ENCODE measurements at regions not wholly inside any gene's neighbourhood (a gene's known extent, or its start where the extent isn't known, plus 50 kb on each side); places are given as distances from the start of the nearest gene placed in this dataset.

DNA sequence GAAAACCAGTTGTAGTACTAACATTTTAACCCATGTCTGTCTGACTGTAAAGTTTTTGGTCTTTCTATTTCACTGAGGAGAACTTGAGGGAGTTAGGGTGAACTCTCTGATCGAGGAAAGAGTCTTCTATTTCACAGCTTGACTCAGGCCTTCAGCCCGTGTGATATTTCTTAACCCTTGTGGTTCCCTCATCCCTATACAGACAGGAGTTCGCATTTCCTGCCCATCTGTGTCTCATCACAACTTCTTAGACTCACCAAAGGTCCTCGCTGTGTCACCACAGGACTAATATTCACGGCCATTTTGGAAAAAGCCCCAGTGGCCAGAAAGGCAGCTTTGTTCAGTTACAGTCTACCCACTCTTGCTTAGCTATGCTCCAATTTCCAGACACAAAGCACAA is 172.8 kb downstream of the FAM181B start:
- ATAC-seq, result no peak

DNA sequence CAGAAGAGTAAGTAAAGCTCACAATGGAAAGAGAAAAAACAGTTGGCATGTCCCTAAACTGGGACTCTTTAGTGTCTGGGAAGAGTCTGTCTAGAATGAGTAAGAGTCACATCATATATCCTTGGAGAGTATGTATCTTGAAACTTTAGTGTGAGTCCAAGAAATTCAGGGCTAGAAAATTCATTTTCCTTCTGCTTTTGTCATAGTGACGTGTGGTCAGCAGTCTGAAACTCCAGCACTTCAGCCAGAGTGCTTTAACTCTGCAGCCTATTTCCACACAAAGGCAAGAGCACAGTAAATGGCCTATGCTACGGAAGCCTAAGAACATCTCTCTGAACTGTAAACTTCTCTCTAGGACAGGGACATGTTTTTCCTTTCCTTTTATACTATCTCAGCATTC is 174.1 kb downstream of the FAM181B start:
- ATAC-seq, result no peak
- no peak for TF ChIP-seq ZNF8 (CRISPR knock-in tag; IDR thresholded peaks at IDR 0.05)
- no peak for TF ChIP-seq ARNTL (CRISPR knock-in tag; IDR thresholded peaks at IDR 0.05; ENCODE audit: borderline replicate concordance, low read depth)
- no peak for TF ChIP-seq ZC3H10 (CRISPR knock-in tag; IDR thresholded peaks at IDR 0.05)
- no peak for TF ChIP-seq ZFP3 (CRISPR knock-in tag; IDR thresholded peaks at IDR 0.05)
- TF ChIP-seq, protein P1, sequence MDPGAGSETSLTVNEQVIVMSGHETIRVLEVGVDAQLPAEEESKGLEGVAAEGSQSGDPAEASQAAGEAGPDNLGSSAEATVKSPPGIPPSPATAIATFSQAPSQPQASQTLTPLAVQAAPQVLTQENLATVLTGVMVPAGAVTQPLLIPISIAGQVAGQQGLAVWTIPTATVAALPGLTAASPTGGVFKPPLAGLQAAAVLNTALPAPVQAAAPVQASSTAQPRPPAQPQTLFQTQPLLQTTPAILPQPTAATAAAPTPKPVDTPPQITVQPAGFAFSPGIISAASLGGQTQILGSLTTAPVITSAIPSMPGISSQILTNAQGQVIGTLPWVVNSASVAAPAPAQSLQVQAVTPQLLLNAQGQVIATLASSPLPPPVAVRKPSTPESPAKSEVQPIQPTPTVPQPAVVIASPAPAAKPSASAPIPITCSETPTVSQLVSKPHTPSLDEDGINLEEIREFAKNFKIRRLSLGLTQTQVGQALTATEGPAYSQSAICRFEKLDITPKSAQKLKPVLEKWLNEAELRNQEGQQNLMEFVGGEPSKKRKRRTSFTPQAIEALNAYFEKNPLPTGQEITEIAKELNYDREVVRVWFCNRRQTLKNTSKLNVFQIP (CRISPR knock-in tag; IDR thresholded peaks at IDR 0.05; ENCODE audit: borderline replicate concordance, low read depth), result no peak
- no peak for TF ChIP-seq TCF4 (CRISPR knock-in tag; IDR thresholded peaks at IDR 0.05; ENCODE audit: borderline replicate concordance)
- TF ChIP-seq OSR1 (CRISPR knock-in tag; IDR thresholded peaks at IDR 0.05), result no peak
- TF ChIP-seq TOX (CRISPR knock-in tag; IDR thresholded peaks at IDR 0.05; ENCODE audit: borderline replicate concordance), result no peak
- TF ChIP-seq CSDC2 (CRISPR knock-in tag; IDR thresholded peaks at IDR 0.05), result no peak
- no peak for TF ChIP-seq ZFP30 (CRISPR knock-in tag; IDR thresholded peaks at IDR 0.05)

More for the DNA sequence above, 172.8 kb downstream of the FAM181B start:
- TF ChIP-seq SNAI2 (CRISPR knock-in tag; IDR thresholded peaks at IDR 0.05), result no peak
- TF ChIP-seq ESRRG (CRISPR knock-in tag; IDR thresholded peaks at IDR 0.05), result no peak
- no peak for TF ChIP-seq OSR1 (CRISPR knock-in tag; IDR thresholded peaks at IDR 0.05)
- no peak for TF ChIP-seq TCF4 (CRISPR knock-in tag; IDR thresholded peaks at IDR 0.05; ENCODE audit: borderline replicate concordance)
- no peak for TF ChIP-seq CSRNP3 (CRISPR knock-in tag; IDR thresholded peaks at IDR 0.05)
- TF ChIP-seq TOX (CRISPR knock-in tag; IDR thresholded peaks at IDR 0.05; ENCODE audit: borderline replicate concordance), result no peak
- TF ChIP-seq, protein P1 (CRISPR knock-in tag; IDR thresholded peaks at IDR 0.05; ENCODE audit: borderline replicate concordance, low read depth), result no peak
- no peak for TF ChIP-seq ISL1 (CRISPR knock-in tag; IDR thresholded peaks at IDR 0.05)
- TF ChIP-seq GLIS3 (CRISPR knock-in tag; IDR thresholded peaks at IDR 0.05), result no peak
- no peak for TF ChIP-seq ZNF8 (CRISPR knock-in tag; IDR thresholded peaks at IDR 0.05)
- no peak for TF ChIP-seq TSHZ2 (CRISPR knock-in tag; IDR thresholded peaks at IDR 0.05)
- TF ChIP-seq ZFP30 (CRISPR knock-in tag; IDR thresholded peaks at IDR 0.05), result no peak
- TF ChIP-seq ZNF565 (CRISPR knock-in tag; conservative IDR thresholded peaks at IDR 0.05; ENCODE audit: low read depth), result no peak
- TF ChIP-seq ZFP3 (CRISPR knock-in tag; IDR thresholded peaks at IDR 0.05), result no peak
- TF ChIP-seq ARNTL (CRISPR knock-in tag; IDR thresholded peaks at IDR 0.05; ENCODE audit: borderline replicate concordance, low read depth), result no peak
- no peak for TF ChIP-seq PATZ1 (CRISPR knock-in tag; IDR thresholded peaks at IDR 0.05; ENCODE audit: borderline replicate concordance)
- TF ChIP-seq RARB (CRISPR knock-in tag; IDR thresholded peaks at IDR 0.05), result no peak

GRCh38 chr11:82557274-82557673 is 176.4 kb downstream of the FAM181B start:
- TF ChIP-seq ARNTL (CRISPR knock-in tag; IDR thresholded peaks at IDR 0.05; ENCODE audit: borderline replicate concordance, low read depth) (no peak), ZFP3 (CRISPR knock-in tag; IDR thresholded peaks at IDR 0.05) (no peak), CREB5 (CRISPR knock-in tag; IDR thresholded peaks at IDR 0.05; ENCODE audit: low read depth) (no peak)
- ATAC-seq, result no peak

All from SK-N-SH treated with all-trans-retinoic acid at 6 μM for 48 hours (cell line).